Peyer's patch (tissue), 4 donors: ENCODE measurements at regions not wholly inside any gene's neighbourhood (a gene's known extent, or its start where the extent isn't known, plus 50 kb on each side); places are given as distances from the start of the nearest gene placed in this dataset.

Experiments
- POLR2A ChIP-seq, 2 donors: fragments of 450-650 bp; IDR thresholded peaks; one replicate each; pipeline ENCODE4 v1.5.1; 2017; ENCODE audit warnings: antibody characterized with exemption in 2 of 2, mild to moderate bottlenecking in 2 of 2, moderate library complexity in 2 of 2
- TF ChIP-seq, protein P1 (sequence below), 6 experiments: fragments of 450-650 bp in 4 of 6; fragments of 200-600 bp in 2 of 6; sonication (generic) in 1 of 6; IDR thresholded peaks; one replicate each; pipeline ENCODE4 v1.5.1; 2017 to 2019; ENCODE audit warnings: antibody characterized with exemption in 6 of 6, mild to moderate bottlenecking in 3 of 6, moderate library complexity in 1 of 6

DNA sequence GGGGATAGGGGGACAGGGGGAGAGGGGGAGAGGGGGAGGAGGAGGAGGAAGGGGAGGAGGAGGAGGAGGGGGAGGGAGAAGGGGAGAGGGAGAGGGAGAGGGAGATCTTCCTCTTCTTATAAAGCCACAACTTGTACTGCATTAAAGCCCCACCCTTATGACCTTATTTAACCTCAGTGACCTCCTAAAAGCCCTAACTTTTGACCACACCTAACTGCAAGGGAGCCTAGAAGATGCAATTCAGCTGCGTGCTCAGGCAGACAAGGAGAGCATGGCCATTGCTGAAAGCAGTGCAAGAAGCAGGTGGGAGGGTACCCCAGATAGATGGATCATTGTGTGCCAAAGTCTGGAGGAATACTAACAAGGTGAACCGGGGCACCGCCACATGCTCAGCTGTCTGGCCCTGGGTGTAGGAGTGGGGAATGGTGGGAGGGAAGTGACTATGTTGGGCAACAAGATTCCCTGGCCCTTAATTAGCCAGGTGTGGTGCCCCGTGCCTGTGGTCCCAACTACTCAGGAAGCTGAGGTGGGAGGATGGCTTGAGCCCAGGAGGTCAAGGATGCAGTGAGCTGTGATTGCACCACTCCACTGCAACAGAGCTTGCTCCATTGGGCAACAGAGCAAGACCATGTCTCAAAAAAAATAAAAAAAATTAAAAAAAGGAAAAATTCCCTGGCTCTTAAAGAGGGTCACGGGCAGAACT is 125.4 kb upstream of the BOD1 start:
- TF ChIP-seq, protein P1, sequence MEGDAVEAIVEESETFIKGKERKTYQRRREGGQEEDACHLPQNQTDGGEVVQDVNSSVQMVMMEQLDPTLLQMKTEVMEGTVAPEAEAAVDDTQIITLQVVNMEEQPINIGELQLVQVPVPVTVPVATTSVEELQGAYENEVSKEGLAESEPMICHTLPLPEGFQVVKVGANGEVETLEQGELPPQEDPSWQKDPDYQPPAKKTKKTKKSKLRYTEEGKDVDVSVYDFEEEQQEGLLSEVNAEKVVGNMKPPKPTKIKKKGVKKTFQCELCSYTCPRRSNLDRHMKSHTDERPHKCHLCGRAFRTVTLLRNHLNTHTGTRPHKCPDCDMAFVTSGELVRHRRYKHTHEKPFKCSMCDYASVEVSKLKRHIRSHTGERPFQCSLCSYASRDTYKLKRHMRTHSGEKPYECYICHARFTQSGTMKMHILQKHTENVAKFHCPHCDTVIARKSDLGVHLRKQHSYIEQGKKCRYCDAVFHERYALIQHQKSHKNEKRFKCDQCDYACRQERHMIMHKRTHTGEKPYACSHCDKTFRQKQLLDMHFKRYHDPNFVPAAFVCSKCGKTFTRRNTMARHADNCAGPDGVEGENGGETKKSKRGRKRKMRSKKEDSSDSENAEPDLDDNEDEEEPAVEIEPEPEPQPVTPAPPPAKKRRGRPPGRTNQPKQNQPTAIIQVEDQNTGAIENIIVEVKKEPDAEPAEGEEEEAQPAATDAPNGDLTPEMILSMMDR (IDR thresholded peaks at IDR 0.05), result no peak
- no peak for TF ChIP-seq POLR2A (IDR thresholded peaks at IDR 0.05)
